Activated CD8-positive, alpha-beta T cell treated with anti-CD3 and anti-CD28 coated beads for 36 hours (primary cell): ENCODE measurements at regions not wholly inside any gene's neighbourhood (a gene's known extent, or its start where the extent isn't known, plus 50 kb on each side); places are given as distances from the start of the nearest gene placed in this dataset.

Experiments used
- ATAC-seq: fragments of 200-7000 bp; cut with Tn5 transposase; one replicate; pipeline ENCODE4 v1.10.0; 2021; ENCODE audit warnings: mild to moderate bottlenecking, moderate library complexity
- CTCF ChIA-PET: fragments of 350-600 bp; sonication (Branson Sonifier 250); formaldehyde crosslinking; loops from one replicate; lab custom pipeline; 2021; ENCODE audit warnings: antibody characterized with exemption; lab: Charles Lee
- POLR2A ChIA-PET: fragments of 350-600 bp; sonication (Branson Sonifier 250); formaldehyde crosslinking; loops from one replicate; lab custom pipeline; 2021; ENCODE audit warnings: antibody characterized with exemption; lab: Charles Lee
- DNase-seq: peaks from one replicate; pipeline ENCODE4 v3.0.0-alpha.2; 2020
- H3K27ac Mint-ChIP-seq: one replicate; pipeline ENCODE4 v1.8.0; 2021; ENCODE audit warnings: mild to moderate bottlenecking, mixed read lengths
- H3K27me3 Mint-ChIP-seq: one replicate; pipeline ENCODE4 v1.8.0; 2021; ENCODE audit warnings: mixed read lengths
- H3K36me3 Mint-ChIP-seq: one replicate; pipeline ENCODE4 v1.8.0; 2021; ENCODE audit warnings: low read depth, mixed read lengths
- H3K4me1 Mint-ChIP-seq: one replicate; pipeline ENCODE4 v1.8.0; 2021; ENCODE audit warnings: low read depth, mixed read lengths
- H3K4me3 Mint-ChIP-seq: one replicate; pipeline ENCODE4 v1.8.0; 2021; ENCODE audit warnings: mild to moderate bottlenecking, moderate library complexity, mixed read lengths
- H3K9me3 Mint-ChIP-seq: one replicate; pipeline ENCODE4 v1.8.0; 2021; ENCODE audit warnings: mixed read lengths
- CTCF ChIP-seq: fragments of 200-600 bp; IDR thresholded peaks from one replicate; pipeline ENCODE4 v1.8.0; 2022; ENCODE audit warnings: antibody characterized with exemption, mild to moderate bottlenecking
- intact Hi-C: fragments of 100-400 bp; cut with micrococcal nuclease; formaldehyde crosslinking; loops from one replicate; pipeline ENCODE4 v1.10.0; 2022

- POLR2A ChIA-PET, result no interaction called here
- peaks cover 3% of the 10 kb centered on the region for H3K9me3 Mint-ChIP-seq
- ATAC-seq, result no peak
- CTCF ChIA-PET, result no interaction called here
- no peaks in the 10 kb centered on the region for H3K4me1 Mint-ChIP-seq
- H3K27ac Mint-ChIP-seq, result no peak overlapping the region
- H3K36me3 Mint-ChIP-seq, result no peaks in the 10 kb centered on the region
- TF ChIP-seq CTCF, result no peak
- intact Hi-C loops, result no loop called here
- no peak overlapping the region for H3K4me3 Mint-ChIP-seq
- H3K27me3 Mint-ChIP-seq, result no peaks in the 10 kb centered on the region
- DNase-seq, result no peak
These were observed 341.9 kb upstream of the CDH11 start for GRCh38 chr16:65463652-65464260.

- no peak for TF ChIP-seq CTCF
- H3K27me3 Mint-ChIP-seq, result no peaks in the 10 kb centered on the region
- POLR2A ChIA-PET, result no interaction called here
- H3K4me3 Mint-ChIP-seq, result no peak overlapping the region
- no peak overlapping the region for H3K27ac Mint-ChIP-seq
- intact Hi-C loops, result no loop called here
- no peaks in the 10 kb centered on the region for H3K36me3 Mint-ChIP-seq
- CTCF ChIA-PET, result no interaction called here
- no peaks in the 10 kb centered on the region for H3K4me1 Mint-ChIP-seq
- peaks cover 3% of the 10 kb centered on the region for H3K9me3 Mint-ChIP-seq
- ATAC-seq, result no peak
- DNase-seq, result no peak
These were observed 335.2 kb upstream of the CDH11 start for GRCh38 chr16:65457084-65457483.

- no peaks in the 10 kb centered on the region for H3K27me3 Mint-ChIP-seq
- ATAC-seq (no peak), DNase-seq (no peak)
- peaks cover 3% of the 10 kb centered on the region for H3K9me3 Mint-ChIP-seq
- intact Hi-C loops, result no loop called here
- no peaks in the 10 kb centered on the region for H3K4me1 Mint-ChIP-seq
- no peaks in the 10 kb centered on the region for H3K36me3 Mint-ChIP-seq
- H3K4me3 Mint-ChIP-seq, result no peak overlapping the region
- no peak overlapping the region for H3K27ac Mint-ChIP-seq
- POLR2A ChIA-PET, result no interaction called here
- CTCF ChIA-PET, result no interaction called here
- no peak for TF ChIP-seq CTCF
These were observed 333.9 kb upstream of the CDH11 start for GRCh38 chr16:65455761-65456160.

GRCh38 chr16:65453646-65454045 is 331.8 kb upstream of the CDH11 start:
- no peaks in the 10 kb centered on the region for H3K27me3 Mint-ChIP-seq
- CTCF ChIA-PET, result no interaction called here
- ATAC-seq, result no peak

GRCh38 chr16:65449526-65449925 is 327.7 kb upstream of the CDH11 start:
- no peak for TF ChIP-seq CTCF
- CTCF ChIA-PET, result no interaction called here
- H3K4me3 Mint-ChIP-seq, result no peak overlapping the region
- no peaks in the 10 kb centered on the region for H3K27me3 Mint-ChIP-seq
- H3K36me3 Mint-ChIP-seq, result no peaks in the 10 kb centered on the region
- H3K9me3 Mint-ChIP-seq, result peaks cover 8% of the 10 kb centered on the region
- intact Hi-C loops, result no loop called here
- POLR2A ChIA-PET, result no interaction called here
- H3K4me1 Mint-ChIP-seq, result no peaks in the 10 kb centered on the region
- H3K27ac Mint-ChIP-seq, result no peak overlapping the region
- ATAC-seq (no peak), DNase-seq (no peak)

More at GRCh38 chr16:65453646-65454045, 331.8 kb upstream of the CDH11 start:
- Mint-ChIP-seq H3K27ac (no peak overlapping the region), H3K9me3 (peaks cover 3% of the 10 kb centered on the region), H3K36me3 (no peaks in the 10 kb centered on the region), H3K4me3 (no peak overlapping the region), H3K4me1 (no peaks in the 10 kb centered on the region)
- DNase-seq, result no peak
- POLR2A ChIA-PET, result no interaction called here
- no peak for TF ChIP-seq CTCF
- intact Hi-C loops, result no loop called here
